ENCODE measurements at regions not wholly inside any gene's neighbourhood (a gene's known extent, or its start where the extent isn't known, plus 50 kb on each side); places are given as distances from the start of the nearest gene placed in this dataset.

DNA sequence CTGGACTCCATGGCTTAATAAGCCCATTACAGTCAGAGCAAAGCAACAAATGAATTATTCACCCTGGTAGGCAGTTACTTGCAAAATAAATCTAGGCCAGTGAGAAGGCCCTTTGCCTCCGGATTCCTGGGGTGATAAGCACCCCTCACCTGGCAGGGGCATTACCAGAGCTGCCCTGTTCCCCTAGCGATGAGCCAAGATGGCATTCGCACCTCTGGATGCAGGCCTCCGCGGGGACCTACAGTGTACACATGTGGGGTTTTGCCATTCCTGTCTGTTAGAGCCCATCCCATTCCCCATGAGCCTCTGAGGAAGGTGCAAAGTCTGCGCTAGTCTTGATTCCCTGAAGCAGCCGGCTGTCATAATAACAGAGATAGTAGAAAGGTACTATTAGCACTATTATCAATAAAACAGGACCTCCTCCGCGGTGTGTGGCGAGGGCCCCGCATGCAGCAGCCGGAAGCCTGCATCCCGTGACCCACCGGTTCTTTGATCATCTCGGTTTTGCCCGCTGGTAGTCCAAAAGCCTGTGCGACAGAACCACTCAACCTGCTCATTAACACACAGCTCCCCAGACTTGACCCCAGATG, 344.3 kb downstream of the BRD1 start:
- DNase-seq (ENCODE audit: low read depth in 3 of 3) = no peak

DNA sequence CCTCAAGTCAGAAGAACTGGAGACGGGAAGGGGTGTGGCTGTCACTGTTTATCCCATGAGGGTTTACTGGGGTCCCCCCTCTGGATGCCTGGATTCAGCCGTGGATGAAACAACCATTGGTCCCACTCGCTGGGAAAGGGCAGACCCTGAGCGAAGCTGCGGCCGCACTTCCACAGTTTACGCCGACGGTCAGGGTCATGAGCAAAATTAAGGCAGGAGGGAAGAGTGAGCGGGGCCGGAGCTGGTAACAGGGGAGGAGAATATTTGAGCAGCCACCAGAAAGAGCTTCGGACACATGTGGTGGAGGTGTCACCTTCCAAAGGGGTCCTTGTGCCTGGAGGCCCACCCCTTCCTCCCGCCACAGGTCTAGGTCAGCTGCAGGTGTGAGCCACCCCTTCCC, 344.9 kb downstream of the BRD1 start:
- DNase-seq (ENCODE audit: low read depth in 3 of 3) = no peak

DNA sequence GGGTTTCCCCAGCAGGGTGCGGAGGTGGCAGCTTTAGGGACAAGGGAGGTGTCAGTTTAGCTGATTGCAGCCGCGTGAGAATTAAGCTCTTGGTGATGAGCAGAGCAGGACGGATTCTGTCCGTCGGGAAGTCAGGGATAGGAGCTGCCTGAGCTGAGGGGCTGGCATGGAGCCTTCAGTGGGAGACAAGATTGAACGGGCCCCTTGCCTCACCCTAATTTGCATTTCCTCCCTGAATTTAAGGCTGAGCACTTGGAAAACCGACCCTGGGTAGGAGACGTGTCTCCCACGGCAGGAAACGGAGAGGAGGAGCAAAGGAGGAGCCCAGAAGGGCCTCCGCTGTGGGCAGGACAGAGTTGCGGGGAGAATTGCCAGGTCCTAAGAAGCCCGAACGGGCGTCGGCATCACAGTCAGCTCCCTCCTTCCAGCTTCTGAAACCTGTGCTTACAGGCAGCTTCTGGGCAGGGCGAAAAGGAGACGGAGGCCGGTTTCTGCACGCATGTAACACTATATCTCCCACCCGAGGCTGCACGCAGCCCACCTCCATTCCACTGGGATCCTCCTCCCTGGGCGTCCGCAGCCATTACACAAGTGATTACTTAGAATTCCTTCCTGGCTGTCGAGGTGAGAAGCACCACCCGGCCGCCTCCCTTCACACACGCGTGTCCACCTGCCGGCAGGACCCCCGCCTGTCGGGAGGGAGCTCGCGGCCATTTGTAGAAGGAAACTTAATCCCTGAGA, 345.8 kb downstream of the BRD1 start:
- DNase-seq (ENCODE audit: low read depth in 3 of 3) = no peak

DNA sequence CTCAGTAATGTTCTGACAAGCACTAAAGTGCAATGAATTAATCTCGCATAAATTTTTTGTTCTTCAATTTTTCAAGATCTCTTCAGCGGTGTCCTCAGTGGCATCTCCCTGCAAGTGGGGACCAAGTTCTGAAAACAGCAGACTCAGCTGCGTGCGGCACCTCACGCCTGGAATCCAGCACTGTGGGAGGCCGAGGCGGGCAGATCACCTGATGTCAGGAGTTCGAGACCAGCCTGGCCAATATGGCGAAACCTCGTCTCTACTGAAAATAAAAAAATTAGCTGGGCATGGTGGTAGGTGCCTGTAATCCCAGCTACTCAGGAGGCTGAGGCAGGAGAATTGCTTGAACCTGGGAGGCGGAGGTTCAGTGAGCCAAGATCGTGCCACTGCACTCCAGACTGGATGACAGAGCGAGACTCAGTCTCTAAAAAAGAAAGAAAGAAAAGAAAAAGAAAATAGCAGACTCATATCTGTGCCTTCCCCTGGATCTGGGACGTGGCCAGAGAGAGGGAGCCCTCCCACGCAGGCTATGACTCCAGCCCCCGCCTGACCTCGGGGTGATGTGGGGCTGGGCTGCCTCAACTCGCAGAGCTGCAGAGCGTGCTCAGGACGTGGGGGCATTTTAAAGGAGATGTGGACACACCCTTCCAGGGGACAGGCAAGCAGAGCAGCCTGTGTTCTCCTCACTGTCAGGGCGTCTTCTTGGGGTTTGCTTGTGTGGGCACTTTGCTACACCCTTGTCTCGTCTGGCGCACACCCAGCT, 346.6 kb downstream of the BRD1 start:
- DNase-seq (ENCODE audit: low read depth in 3 of 3) = no peak

DNA sequence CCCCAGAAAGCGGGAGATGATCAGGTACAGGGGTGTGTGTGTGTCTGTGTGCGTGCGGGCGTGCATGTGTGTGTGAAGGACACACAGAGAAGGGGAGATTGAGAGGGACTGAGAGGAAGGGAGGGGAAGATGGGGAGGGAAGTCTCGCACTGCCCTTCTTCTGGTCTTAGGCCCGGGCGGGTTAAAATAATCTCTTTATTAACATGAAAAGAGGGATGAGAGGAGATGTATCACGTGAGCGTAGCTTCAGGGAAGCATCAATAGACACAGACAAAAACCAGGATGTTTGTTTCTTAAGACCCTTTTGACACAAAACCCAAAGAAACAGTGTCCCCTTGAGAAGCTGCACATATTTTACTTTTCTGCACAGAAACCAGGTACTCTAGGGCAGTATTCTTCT, 347.3 kb downstream of the BRD1 start:
- DNase-seq (ENCODE audit: low read depth in 3 of 3) = no peak

DNA sequence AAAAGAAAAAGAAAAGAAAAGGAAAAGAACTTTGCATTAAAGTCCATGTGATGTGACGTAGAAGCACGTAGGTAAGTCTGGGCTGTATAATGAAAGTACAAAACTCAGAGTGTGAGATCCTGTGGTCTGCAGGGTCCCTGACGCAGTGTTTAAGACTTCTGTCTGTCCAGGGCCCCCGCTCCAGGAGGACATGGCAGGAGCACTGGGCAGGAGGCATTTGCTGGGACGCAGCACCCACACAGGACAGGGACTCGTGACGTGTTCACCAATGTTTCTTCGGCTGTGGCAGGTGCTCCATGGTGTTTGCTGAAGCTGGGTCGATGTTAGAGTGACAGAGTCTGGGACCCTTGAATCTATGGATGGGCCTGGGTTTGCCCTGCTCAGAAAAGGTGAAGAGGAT, 348.1 kb downstream of the BRD1 start:
- no peak for DNase-seq (ENCODE audit: low read depth in 3 of 3)

DNA sequence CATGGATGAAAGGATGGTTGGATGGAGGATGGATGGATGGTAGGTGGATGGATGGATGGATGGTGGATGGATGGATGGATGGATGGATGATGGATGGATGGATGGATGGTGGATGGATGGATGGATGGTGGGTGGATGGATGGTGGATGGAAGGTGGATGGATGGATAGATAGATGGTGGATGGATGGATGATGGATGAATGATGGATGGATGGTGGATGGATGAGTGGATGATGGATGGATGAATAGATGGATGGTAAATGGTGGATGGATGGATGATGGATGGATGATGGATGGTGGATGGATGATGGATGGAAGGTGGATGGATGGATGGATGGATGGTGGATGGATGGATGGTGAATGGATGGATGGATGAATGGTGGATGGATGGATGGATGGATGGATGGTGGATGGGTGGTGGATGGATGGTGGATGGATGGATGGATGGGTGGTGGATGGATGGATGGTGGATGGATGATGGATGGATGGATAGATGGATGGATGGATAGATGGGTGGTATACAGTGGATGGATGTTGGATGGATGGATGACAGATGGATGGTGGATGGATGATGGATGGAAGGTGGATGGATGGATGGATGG, 350.8 kb downstream of the BRD1 start:
- DNase-seq (ENCODE audit: low read depth in 3 of 3) = no peak

DNA sequence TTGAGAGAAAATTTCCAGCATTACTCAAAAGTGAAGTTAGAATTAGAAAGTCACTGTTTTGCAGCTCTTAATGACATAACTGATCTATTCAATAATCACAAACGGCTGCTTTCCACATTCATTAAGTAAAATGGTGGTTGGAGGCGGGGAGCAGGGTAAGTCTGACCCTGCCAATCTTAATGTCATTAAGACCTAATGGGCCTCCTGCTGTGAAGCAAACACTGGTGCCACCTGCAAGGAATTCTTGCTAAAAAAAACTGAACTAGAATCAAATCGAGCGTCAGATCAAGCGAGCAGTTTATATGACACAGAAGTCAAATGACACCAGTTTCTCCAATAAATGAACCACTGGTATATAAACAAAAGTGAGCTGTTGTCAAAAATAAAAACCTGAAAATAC, 351.5 kb downstream of the BRD1 start:
- no peak for DNase-seq (ENCODE audit: low read depth in 3 of 3)

DNA sequence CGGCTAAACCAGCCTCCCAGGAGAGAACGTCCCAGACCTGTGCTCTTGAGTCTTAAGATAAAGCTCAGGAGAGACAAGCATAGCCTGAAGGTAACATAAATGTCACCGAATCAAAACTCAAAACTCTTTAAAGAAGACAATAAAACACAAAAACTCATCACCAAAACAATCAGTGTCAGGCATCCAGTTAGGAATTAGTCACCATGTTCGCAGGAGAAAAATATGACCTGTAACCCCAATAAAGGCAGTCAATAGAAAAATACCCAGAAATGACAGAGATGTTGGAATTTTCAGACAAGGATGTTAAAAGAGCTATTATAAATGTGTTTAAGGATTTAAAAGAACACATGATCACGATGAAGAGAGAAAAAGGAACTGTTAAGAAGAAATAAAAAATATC, 352.4 kb downstream of the BRD1 start:
- no peak for DNase-seq (ENCODE audit: low read depth in 3 of 3)

DNA sequence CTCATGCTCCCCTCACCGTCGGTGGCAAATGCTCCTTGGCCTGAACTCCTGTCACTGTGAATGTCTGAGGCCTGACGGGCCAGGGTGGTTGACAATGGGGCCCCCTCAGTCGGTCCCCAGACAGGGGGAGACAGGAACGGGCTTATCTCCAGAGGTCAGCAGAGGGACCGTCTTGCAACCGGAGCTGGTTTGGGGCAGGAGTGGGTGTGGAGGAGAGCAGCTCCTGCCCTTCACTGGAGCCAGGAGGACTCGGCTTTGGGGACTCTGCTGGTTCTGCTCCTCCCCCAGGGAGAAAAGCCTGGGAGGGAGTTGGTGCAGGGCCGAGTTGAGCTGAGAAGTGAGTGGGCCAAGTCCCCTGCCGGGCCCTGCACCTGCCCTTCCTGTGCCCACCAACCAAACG, 354.4 kb downstream of the BRD1 start:
- DNase-seq (ENCODE audit: low read depth in 3 of 3) = no peak

DNA sequence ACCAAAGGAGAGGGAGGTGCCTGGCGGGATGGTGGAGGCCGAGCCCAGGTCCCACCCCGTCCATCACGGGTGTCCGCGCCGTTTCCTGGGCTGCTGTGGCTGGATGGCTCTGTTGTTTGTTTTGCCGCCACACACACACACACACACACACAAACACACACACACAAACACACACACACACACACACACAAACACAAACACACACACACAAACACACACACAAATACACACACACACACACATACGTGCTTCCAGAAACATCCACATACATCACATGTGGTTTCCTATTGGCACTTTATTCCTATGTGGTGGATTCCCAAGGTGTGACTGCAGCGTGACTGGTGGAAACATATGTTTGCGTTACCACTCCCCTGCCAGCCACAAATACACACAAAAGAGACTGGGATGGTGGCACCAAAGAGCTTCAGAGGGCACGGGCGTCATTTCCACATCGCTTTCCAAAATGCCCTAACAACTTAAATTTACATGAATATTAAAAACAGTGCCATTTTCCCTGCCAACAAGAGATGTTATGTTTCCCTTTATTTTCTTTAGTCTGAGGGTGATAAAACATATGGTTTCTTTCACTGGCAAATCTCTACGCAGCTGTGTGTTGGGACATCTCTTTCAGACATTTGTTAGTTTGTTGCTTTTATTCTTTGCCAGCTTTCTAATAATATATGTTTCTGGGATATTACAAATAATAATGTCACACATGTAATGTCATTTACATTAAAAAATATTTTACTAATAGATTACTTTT, 356.8 kb downstream of the BRD1 start:
- no peak for DNase-seq (ENCODE audit: low read depth in 3 of 3)

DNA sequence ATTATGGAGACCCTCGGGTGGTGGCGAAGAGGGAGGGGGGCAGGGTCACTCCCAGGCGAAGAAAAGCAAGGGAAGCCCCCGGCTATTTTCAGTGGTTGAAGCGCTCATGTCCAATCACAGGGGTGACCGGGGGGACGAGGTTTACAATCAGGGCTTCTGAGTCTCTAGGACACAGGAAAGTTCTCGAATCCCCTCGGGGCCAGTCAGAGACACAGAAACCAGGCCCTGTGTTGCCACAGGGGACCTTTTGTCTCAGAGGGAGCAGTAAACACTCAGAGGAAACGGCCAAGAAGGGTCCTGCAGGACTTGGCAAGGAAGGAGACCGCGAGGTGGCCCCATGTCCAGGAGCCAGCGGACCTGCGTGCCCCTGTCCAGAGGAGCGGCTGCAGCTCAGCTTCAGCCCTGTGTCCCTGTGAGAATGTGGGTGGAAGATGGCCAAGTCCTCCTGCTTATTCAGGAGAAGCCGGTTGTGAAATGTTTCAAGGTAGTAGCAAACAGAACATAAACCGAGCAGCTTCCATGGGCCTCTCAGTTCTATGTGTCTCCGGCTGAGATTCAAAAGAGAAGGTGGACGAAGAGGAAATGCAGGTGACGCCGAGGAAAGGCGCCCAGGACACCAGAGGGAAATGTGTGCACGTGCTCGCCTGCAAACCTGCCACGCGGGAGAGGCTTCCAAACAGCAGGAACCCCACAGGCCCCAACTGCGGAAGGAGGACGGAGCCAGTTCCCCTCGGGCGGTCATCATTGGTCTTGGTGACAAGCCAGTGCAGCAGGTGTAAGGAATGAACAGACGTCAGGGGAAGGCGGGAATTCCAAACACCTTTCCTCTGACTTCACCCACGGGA, 357.6 kb downstream of the BRD1 start:
- no peak for DNase-seq (ENCODE audit: low read depth in 3 of 3)

DNA sequence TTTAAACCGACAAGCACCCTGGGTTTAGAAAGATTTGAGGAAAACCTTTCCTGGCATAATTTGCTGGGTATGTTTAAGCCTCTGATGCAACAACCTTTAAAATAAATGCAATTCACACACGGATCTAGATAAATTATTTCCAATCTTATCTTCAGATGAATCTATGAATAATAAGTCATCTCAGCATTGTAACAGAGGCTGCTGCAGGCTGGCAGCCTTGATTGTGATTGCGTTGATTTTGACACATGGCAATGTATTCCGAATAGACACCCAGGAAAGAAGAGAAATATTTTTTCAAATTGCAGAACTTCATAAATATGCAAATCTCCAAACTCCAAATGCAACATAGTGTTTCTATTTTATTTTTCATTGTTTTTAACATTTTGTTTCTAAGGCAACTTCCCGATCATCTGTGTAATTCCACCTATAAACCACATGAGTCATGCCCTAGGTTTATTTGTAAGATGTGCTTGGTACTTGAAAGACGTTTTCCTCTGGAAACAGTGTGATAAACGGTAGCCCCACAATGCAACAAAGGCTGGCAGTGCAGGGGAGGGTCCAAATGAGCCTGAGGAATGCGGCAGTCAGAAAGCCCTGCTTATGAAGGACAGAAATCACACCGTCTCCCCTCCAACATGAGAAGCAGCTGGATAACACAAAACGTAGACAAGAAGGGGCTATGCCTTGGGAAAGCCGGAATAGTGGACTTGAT, 359.0 kb downstream of the BRD1 start:
- no peak for DNase-seq (ENCODE audit: low read depth in 3 of 3)

DNA sequence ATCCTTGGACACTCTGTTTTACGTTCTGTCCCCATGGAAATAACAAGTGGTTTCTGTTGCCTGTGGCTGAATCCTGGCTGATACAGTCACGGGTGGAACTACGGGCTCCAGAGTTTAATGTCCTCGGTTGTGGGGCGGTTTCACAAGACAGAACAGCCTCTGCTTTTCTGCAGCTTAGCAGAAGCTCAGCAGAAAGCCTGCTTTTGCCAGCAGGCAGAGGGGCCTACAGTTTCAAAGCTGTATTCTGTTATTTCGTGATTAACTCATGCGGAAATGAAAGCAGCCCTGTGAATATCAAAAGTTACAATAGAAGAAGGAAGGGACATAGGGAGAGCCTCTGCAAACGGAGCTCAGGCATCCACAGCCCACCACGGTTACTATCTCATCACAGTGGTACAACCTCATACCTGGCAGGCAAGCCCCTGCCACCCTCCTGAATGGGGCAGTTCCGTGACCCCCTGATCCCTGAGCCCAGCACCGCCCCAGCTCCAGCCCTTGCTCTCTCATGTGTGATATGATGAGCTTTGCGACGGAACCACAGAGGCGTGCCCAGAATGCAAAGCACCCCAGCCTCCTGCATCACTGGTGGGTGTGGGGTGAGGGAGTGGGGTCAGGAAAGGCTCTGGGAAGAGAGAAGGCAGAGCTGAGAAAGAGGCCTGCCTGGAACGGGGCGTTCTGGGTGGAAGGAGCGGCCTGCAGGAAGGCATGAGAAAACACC, 360.6 kb downstream of the BRD1 start:
- no peak for DNase-seq (ENCODE audit: low read depth in 3 of 3)

DNA sequence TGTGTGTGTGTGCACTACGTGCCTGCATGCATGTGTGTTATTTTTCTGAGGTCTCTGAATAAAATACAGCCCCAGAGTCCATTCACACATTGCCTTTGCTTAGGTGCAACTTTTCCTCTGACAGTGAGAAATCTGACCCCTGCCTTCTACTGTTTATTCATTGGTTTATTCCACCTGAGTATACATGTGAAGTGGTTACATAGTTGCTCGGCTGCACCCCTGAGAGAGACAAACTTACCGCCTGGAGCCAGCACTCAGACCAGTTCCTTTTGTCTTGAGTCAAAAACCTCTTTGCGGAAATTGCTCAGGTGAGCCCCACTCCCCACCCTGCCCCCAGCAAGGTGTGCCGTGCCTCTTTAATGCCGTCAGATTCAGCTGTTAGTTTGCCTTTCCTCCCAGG, 363.6 kb downstream of the BRD1 start:
- no peak for DNase-seq (ENCODE audit: low read depth in 3 of 3)

DNA sequence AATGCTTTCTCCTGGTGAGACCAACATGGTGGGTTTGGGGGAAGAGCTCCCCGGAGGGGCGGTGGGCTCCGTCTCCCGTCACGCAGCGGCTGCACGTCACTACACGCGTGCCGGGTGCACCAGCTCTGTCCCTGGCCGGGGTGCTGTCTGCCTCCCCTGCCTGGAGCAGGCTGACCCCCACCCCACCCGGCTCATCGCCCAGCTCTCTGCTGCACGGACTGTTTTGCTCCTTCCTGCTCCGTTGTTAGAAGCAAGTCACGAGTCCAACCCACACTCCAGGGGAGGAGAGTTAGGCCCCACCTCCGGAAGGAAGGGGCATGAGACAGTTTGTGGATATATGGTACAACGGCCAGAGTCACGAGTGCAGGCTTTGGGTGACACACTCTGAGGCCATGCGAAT, 364.9 kb downstream of the BRD1 start:
- DNase-seq (ENCODE audit: low read depth in 3 of 3) = no peak

DNA sequence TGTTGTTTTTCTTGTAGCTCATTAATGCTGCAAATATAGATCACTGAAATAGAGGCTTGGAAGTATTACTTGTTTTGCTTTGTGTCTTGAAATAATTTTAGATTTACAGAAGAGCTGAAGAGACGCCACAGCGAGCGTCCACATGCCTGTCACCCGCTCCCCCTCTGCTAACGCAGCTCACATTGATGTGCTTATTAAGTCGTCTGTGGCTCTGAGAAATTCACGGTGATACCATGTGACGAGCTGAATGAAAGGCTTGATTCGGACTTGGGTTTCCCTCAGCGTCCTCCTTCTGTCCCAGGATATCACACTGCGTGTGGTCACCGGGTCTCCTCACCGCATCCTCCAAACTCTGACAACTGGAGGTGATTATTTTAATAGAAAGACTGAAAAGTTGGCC, 365.4 kb downstream of the BRD1 start:
- DNase-seq (ENCODE audit: low read depth in 3 of 3) = no peak

DNA sequence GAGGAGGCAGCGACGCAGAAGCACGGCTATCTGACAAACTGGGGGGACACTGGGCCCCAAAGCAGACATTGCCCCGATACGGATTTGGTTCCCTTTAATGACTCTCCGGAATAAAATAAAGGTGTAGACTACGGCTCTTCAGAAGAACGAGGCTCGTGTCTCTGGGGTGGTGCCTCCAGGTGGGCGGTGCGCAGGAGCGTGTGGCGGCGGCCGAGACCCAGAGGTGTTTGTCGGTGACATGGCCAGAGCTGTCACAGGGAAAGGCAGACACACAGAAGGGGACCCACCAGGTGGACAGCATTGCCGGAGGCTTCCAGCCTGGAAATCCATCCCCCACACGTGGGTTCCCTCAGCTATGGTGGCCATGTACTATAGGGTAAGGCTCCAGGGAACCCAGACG, 366.0 kb downstream of the BRD1 start:
- no peak for DNase-seq (ENCODE audit: low read depth in 3 of 3)

DNA sequence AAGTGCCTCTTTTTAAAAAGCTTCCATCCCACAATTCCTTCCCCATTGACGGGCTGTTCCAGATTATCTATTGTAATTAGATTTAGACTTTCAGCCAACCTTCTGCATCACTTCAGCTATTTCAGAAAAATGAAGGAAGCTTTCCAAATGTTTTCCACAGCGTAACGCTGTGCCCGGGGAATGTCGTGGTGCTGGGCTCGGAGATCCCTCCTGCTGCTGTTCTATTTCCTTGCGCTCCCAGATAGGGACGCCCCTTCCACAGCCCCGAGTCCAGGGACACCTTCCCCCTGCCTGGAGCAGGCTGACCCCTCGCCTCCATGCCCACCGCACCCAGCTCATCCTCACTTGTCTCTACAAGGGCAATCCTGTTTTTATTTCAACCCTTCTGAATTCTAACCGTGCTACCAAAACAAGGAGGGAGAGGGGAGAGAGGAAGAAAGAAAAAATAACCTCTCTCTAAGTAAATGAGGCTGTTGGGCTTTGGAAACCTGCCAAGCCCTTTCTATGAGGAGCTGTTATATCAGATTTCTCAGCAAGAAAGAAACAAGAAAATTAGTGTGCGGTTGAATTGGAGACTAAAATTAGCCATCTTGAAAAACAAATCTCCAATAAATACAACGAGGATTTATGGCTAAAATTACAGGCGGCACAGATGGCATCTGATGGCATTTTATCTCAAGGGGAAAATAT, 366.9 kb downstream of the BRD1 start:
- no peak for DNase-seq (ENCODE audit: low read depth in 3 of 3)

Measured in stimulated activated CD4-positive, alpha-beta T cell treated with anti-CD3 and anti-CD28 coated beads, TNF-alpha, amount 100 ng/mL, for 48 hours (primary cell).